ENCODE measurements at regions not wholly inside any gene's neighbourhood (a gene's known extent, or its start where the extent isn't known, plus 50 kb on each side); places are given as distances from the start of the nearest gene placed in this dataset.
"Not testable (repeated sequence)": the region's sequence is repeated elsewhere in the genome, so short reads cannot be mapped to it uniquely, and the experiment has no call there.

DNA sequence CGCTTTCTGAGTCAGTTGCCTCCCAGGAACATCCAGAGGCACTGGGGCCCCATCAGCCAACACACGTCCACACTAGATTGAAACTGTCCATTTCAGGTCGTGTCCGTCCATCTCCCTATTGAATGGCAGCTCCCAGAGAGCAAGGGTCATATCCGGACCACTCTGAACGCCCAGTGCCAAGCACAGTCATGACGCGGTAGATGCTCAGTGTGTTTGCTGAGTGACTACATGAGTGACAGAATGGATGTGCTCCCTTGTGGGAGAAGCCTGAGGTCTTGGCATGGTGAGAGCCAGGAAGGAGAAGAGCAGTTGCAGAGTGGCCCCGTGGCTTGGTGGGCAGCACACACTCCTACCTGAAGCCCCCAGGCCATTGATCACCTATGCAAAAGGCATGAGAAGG is 92.5 kb upstream of the CUX1 start:
- Histone ChIP-seq H3K27ac (ENCODE audit: poor library complexity, severe bottlenecking) (no peak overlapping the region), H3K4me3 (ENCODE audit: severe bottlenecking) (no peak overlapping the region), H3K4me1 (ENCODE audit: insufficient read depth, poor library complexity, severe bottlenecking) (peaks cover 3% of the 10 kb centered on the region), H3K27me3 (ENCODE audit: insufficient read depth, poor library complexity, severe bottlenecking) (no peaks in the 10 kb centered on the region), H3K9me3 (ENCODE audit: severe bottlenecking) (no peaks in the 10 kb centered on the region), H3K36me3 (ENCODE audit: low read depth) (no peaks in the 10 kb centered on the region)
- DNase-seq (ENCODE audit: low spot score) (no peak), ATAC-seq (ENCODE audit: low read depth) (no peak)
- TF ChIP-seq, protein P1, sequence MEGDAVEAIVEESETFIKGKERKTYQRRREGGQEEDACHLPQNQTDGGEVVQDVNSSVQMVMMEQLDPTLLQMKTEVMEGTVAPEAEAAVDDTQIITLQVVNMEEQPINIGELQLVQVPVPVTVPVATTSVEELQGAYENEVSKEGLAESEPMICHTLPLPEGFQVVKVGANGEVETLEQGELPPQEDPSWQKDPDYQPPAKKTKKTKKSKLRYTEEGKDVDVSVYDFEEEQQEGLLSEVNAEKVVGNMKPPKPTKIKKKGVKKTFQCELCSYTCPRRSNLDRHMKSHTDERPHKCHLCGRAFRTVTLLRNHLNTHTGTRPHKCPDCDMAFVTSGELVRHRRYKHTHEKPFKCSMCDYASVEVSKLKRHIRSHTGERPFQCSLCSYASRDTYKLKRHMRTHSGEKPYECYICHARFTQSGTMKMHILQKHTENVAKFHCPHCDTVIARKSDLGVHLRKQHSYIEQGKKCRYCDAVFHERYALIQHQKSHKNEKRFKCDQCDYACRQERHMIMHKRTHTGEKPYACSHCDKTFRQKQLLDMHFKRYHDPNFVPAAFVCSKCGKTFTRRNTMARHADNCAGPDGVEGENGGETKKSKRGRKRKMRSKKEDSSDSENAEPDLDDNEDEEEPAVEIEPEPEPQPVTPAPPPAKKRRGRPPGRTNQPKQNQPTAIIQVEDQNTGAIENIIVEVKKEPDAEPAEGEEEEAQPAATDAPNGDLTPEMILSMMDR (IDR thresholded peaks at IDR 0.05; ENCODE audit: poor library complexity, severe bottlenecking), result no peak

DNA sequence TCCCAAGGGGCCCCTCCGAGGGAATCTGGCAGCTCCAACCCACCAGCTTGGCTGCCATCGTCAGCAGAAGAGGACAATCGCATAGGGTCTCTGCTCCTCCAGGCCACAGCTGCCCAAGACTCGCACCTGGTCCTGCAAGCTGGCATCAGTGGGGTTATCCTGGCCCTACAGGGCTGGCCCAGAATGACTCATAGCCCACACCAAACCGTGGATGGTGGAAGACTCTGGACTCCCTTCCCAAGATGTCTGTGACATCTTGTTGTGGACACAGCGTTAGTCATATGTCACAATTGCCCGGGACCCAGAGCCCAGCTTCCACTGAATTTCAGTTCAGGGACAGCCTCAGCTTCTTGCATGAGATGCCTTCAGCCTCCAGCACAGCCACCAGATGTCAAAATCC is 91.5 kb upstream of the CUX1 start:
- no peak overlapping the region for H3K4me3 ChIP-seq (ENCODE audit: severe bottlenecking)
- ATAC-seq (ENCODE audit: low read depth), result no peak
- H3K27me3 ChIP-seq (ENCODE audit: insufficient read depth, poor library complexity, severe bottlenecking), result no peaks in the 10 kb centered on the region
- no peaks in the 10 kb centered on the region for H3K36me3 ChIP-seq (ENCODE audit: low read depth)
- peaks cover 3% of the 10 kb centered on the region for H3K4me1 ChIP-seq (ENCODE audit: insufficient read depth, poor library complexity, severe bottlenecking)
- DNase-seq (ENCODE audit: low spot score), result no peak
- H3K27ac ChIP-seq (ENCODE audit: poor library complexity, severe bottlenecking), result no peak overlapping the region
- TF ChIP-seq, protein P1 (IDR thresholded peaks at IDR 0.05; ENCODE audit: poor library complexity, severe bottlenecking), result no peak
- H3K9me3 ChIP-seq (ENCODE audit: severe bottlenecking), result no peaks in the 10 kb centered on the region

DNA sequence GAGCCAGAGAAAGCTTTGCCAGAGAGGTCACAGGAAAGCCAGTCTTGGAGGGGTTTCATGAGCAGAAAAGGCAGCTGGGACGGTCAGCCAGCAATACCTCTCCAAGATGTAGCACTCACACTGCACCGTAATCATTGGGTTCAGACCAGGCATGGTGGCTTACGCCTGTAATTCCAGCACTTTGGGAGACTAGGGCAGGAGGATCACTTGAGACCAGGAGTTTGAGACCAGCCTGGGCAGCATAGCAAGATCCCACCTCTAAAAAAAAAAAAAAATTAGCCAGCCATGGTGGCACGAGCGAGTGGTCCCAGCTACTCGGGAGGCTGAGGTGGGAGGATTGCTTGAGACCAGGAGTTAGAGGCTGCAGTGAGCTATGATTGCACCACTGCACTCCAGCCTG is 90.2 kb upstream of the CUX1 start:
- Histone ChIP-seq H3K4me1 (ENCODE audit: insufficient read depth, poor library complexity, severe bottlenecking) (peaks cover 3% of the 10 kb centered on the region), H3K27ac (ENCODE audit: poor library complexity, severe bottlenecking) (no peak overlapping the region), H3K4me3 (ENCODE audit: severe bottlenecking) (no peak overlapping the region), H3K27me3 (ENCODE audit: insufficient read depth, poor library complexity, severe bottlenecking) (no peaks in the 10 kb centered on the region), H3K36me3 (ENCODE audit: low read depth) (no peaks in the 10 kb centered on the region), H3K9me3 (ENCODE audit: severe bottlenecking) (no peaks in the 10 kb centered on the region)
- DNase-seq (ENCODE audit: low spot score), result no peak
- TF ChIP-seq, protein P1 (IDR thresholded peaks at IDR 0.05; ENCODE audit: poor library complexity, severe bottlenecking), result no peak
- ATAC-seq (ENCODE audit: low read depth), result no peak

DNA sequence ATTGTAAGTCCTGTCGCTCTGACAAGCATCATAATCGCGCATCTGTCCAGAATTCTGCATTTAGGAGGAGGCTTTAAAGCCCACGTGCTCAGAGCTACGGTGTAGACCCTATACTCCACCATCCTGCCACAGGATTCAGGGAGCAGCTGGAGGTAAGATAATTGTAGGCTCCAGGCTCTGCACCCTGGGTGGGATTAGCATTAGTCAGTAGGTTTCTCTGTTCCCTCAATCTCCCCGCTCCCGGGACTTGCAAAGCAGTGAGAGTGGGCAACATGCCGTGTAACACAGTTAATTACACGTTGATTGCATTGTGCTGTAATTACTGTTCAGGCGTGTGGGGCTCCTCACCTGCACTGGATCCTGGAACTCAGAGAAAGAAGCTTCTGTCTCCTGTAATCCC is 89.3 kb upstream of the CUX1 start:
- H3K4me3 ChIP-seq (ENCODE audit: severe bottlenecking), result no peak overlapping the region
- no peak for ATAC-seq (ENCODE audit: low read depth)
- H3K9me3 ChIP-seq (ENCODE audit: severe bottlenecking), result no peaks in the 10 kb centered on the region
- no peak for DNase-seq (ENCODE audit: low spot score)
- H3K27ac ChIP-seq (ENCODE audit: poor library complexity, severe bottlenecking), result no peak overlapping the region
- no peaks in the 10 kb centered on the region for H3K27me3 ChIP-seq (ENCODE audit: insufficient read depth, poor library complexity, severe bottlenecking)
- H3K4me1 ChIP-seq (ENCODE audit: insufficient read depth, poor library complexity, severe bottlenecking), result peaks cover 3% of the 10 kb centered on the region
- H3K36me3 ChIP-seq (ENCODE audit: low read depth), result no peaks in the 10 kb centered on the region
- TF ChIP-seq, protein P1 (IDR thresholded peaks at IDR 0.05; ENCODE audit: poor library complexity, severe bottlenecking), result no peak

DNA sequence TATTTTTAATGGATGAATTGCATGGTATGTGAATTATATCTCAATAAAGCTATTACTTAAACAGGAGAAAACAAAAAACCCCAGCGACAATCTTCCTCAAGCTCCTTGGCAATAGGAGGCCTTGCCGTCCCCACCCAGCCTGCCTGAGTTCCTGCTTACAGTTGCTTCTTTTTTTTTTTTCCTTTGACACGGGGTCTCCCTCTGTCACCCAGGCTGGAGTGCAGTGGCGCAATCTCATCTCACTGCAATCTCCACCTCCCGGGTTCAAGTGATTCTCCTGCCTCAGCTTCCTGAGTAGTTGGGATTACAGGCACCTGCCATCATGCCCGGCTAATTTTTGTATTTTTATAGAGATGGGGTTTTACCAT is 88.6 kb upstream of the CUX1 start:
- not testable (repeated sequence) for H3K27ac ChIP-seq (ENCODE audit: poor library complexity, severe bottlenecking); H3K36me3 ChIP-seq (ENCODE audit: low read depth); DNase-seq (ENCODE audit: low spot score); H3K27me3 ChIP-seq (ENCODE audit: insufficient read depth, poor library complexity, severe bottlenecking); H3K4me1 ChIP-seq (ENCODE audit: insufficient read depth, poor library complexity, severe bottlenecking); H3K9me3 ChIP-seq (ENCODE audit: severe bottlenecking); H3K4me3 ChIP-seq (ENCODE audit: severe bottlenecking); ATAC-seq (ENCODE audit: low read depth)
